Progenitor cell of endocrine pancreas (in vitro differentiated cells): ENCODE measurements at regions not wholly inside any gene's neighbourhood (a gene's known extent, or its start where the extent isn't known, plus 50 kb on each side); places are given as distances from the start of the nearest gene placed in this dataset.
"Not testable (repeated sequence)": the region's sequence is repeated elsewhere in the genome, so short reads cannot be mapped to it uniquely, and the experiment has no call there.

Source experiments
- DNase-seq: peaks from one replicate; pipeline ENCODE4 v3.0.0; 2021; ENCODE audit warnings: low spot score; ENCODE audit not compliant: unreplicated experiment
- H3K27ac Mint-ChIP-seq: 2 replicates; pipeline ENCODE4 v1.8.0; 2021; ENCODE audit warnings: mild to moderate bottlenecking, moderate library complexity, mixed read lengths
- H3K27me3 Mint-ChIP-seq: 2 replicates; pipeline ENCODE4 v1.8.0; 2021; ENCODE audit warnings: mixed read lengths
- H3K36me3 Mint-ChIP-seq: 2 replicates; pipeline ENCODE4 v1.8.0; 2022; ENCODE audit warnings: mixed read lengths; ENCODE audit not compliant: insufficient read depth
- H3K4me1 Mint-ChIP-seq: 2 replicates; pipeline ENCODE4 v1.8.0; 2021; ENCODE audit warnings: low read depth, mixed read lengths
- H3K4me3 Mint-ChIP-seq: 2 replicates; pipeline ENCODE4 v1.8.0; 2021; ENCODE audit warnings: low read depth, mild to moderate bottlenecking, moderate library complexity, mixed read lengths
- H3K9me3 Mint-ChIP-seq: 2 replicates; pipeline ENCODE4 v1.8.0; 2021; ENCODE audit warnings: low read depth, mixed read lengths
- CTCF ChIP-seq: fragments of 200-600 bp; sonication (generic); IDR thresholded peaks from one replicate; pipeline ENCODE4 v1.5.0; 2021; ENCODE audit warnings: antibody characterized with exemption, mild to moderate bottlenecking; ENCODE audit not compliant: unreplicated experiment

GRCh38 chr16:26606381-26607150 lies 460.2 kb upstream of the C16orf82 start:
- H3K4me3 Mint-ChIP-seq: no peak overlapping the region
- no peaks in the 10 kb centered on the region for H3K9me3 Mint-ChIP-seq
- no peak for DNase-seq
- peaks cover 41% of the 10 kb centered on the region for H3K27me3 Mint-ChIP-seq
- peaks cover 4% of the 10 kb centered on the region for H3K4me1 Mint-ChIP-seq
- no peak for TF ChIP-seq CTCF
- no peaks in the 10 kb centered on the region for H3K36me3 Mint-ChIP-seq
- H3K27ac Mint-ChIP-seq: no peak overlapping the region

- H3K27me3 Mint-ChIP-seq: peaks cover 14% of the 10 kb centered on the region
- no peaks in the 10 kb centered on the region for H3K36me3 Mint-ChIP-seq
- peaks cover 9% of the 10 kb centered on the region for H3K9me3 Mint-ChIP-seq
- no peak for DNase-seq
- no peak overlapping the region for H3K4me3 Mint-ChIP-seq
- no peaks in the 10 kb centered on the region for H3K4me1 Mint-ChIP-seq
- no peak overlapping the region for H3K27ac Mint-ChIP-seq
- TF ChIP-seq CTCF: no peak
These were observed 452.4 kb upstream of the C16orf82 start for GRCh38 chr16:26614237-26614841.

- no peaks in the 10 kb centered on the region for H3K4me1 Mint-ChIP-seq
- TF ChIP-seq CTCF: no peak
- no peak overlapping the region for H3K27ac Mint-ChIP-seq
- peaks cover 4% of the 10 kb centered on the region for H3K9me3 Mint-ChIP-seq
- peaks cover 20% of the 10 kb centered on the region for H3K27me3 Mint-ChIP-seq
- no peak for DNase-seq
- H3K4me3 Mint-ChIP-seq: no peak overlapping the region
- no peaks in the 10 kb centered on the region for H3K36me3 Mint-ChIP-seq
These were observed 443.3 kb upstream of the C16orf82 start for GRCh38 chr16:26623442-26623841.

- Mint-ChIP-seq H3K4me1 (no peaks in the 10 kb centered on the region), H3K36me3 (no peaks in the 10 kb centered on the region), H3K4me3 (no peak overlapping the region), H3K27me3 (peaks cover 14% of the 10 kb centered on the region), H3K27ac (no peak overlapping the region), H3K9me3 (peaks cover 15% of the 10 kb centered on the region)
- no peak for DNase-seq
- no peak for TF ChIP-seq CTCF
These were observed 438.8 kb upstream of the C16orf82 start for GRCh38 chr16:26627958-26628357.

- not testable (repeated sequence) for H3K27ac Mint-ChIP-seq, H3K4me1 Mint-ChIP-seq, DNase-seq, H3K4me3 Mint-ChIP-seq, H3K27me3 Mint-ChIP-seq, H3K36me3 Mint-ChIP-seq
- H3K9me3 Mint-ChIP-seq: peaks cover 25% of the 10 kb centered on the region
These were observed 435.4 kb upstream of the C16orf82 start for GRCh38 chr16:26631365-26631764.
